ENCODE measurements at regions not wholly inside any gene's neighbourhood (a gene's known extent, or its start where the extent isn't known, plus 50 kb on each side); places are given as distances from the start of the nearest gene placed in this dataset.
A peak's percentile ranks its signal among the peaks of the same experiment; 100 is the strongest.
"Not testable (repeated sequence)": the region's sequence is repeated elsewhere in the genome, so short reads cannot be mapped to it uniquely, and the experiment has no call there.

- intact Hi-C loops (cut with micrococcal nuclease; ENCODE audit: unreplicated experiment); H3K4me2 ChIP-seq (ENCODE audit: control insufficient read depth, insufficient read depth); DNase-seq (ENCODE audit: low read depth, low spot score); H3K79me2 ChIP-seq (ENCODE audit: control insufficient read depth, insufficient read depth, low read length); FAIRE-seq; RAD21 ChIA-PET (ENCODE audit: unreplicated experiment); H4K20me1 ChIP-seq (ENCODE audit: control insufficient read depth, insufficient read depth); H3K4me3 ChIP-seq; H3K9ac ChIP-seq (ENCODE audit: control insufficient read depth, insufficient read depth, low read length); POLR2A ChIA-PET; H2AFZ ChIP-seq (ENCODE audit: control insufficient read depth, low read depth, low read length); CTCF ChIA-PET; H3K4me1 ChIP-seq (ENCODE audit: control insufficient read depth, insufficient read depth, low read length); H3K9me3 ChIP-seq (replicated peaks; ENCODE audit: control insufficient read depth, insufficient read depth, low read length); H3K27ac ChIP-seq (ENCODE audit: control insufficient read depth, insufficient read depth); in situ Hi-C loops (cut with MboI); BruUV-seq (replicated peaks); H3K36me3 ChIP-seq (ENCODE audit: control insufficient read depth in 2 of 2, insufficient read depth in 2 of 2, low read length in 1 of 2); SMC1A ChIA-PET (ENCODE audit: uncharacterized antibody, unreplicated experiment); H3K27me3 ChIP-seq (replicated peaks in 1 of 2; ENCODE audit: control insufficient read depth in 2 of 2, insufficient read depth in 2 of 2, low read length in 1 of 2): not testable (repeated sequence)
- WGBS (ENCODE audit: insufficient coverage, insufficient replicate concordance, low lambda C conversion rate, missing lambda C conversion rate): 37% methylated on average over 5 of the region's 5 CpGs
- ATAC-seq: peak; percentile 83
Measured at GRCh38 chr15:30688684-30689083, 62.8 kb downstream of the ARHGAP11B start.

- POLR2A ChIA-PET; H3K36me3 ChIP-seq (ENCODE audit: control insufficient read depth in 2 of 2, insufficient read depth in 2 of 2, low read length in 1 of 2); H4K20me1 ChIP-seq (ENCODE audit: control insufficient read depth, insufficient read depth); CTCF ChIA-PET; H3K27me3 ChIP-seq (replicated peaks in 1 of 2; ENCODE audit: control insufficient read depth in 2 of 2, insufficient read depth in 2 of 2, low read length in 1 of 2); in situ Hi-C loops (cut with MboI); H3K4me1 ChIP-seq (ENCODE audit: control insufficient read depth, insufficient read depth, low read length); BruUV-seq (replicated peaks); H2AFZ ChIP-seq (ENCODE audit: control insufficient read depth, low read depth, low read length); H3K79me2 ChIP-seq (ENCODE audit: control insufficient read depth, insufficient read depth, low read length); RAD21 ChIA-PET (ENCODE audit: unreplicated experiment); H3K4me2 ChIP-seq (ENCODE audit: control insufficient read depth, insufficient read depth); H3K9ac ChIP-seq (ENCODE audit: control insufficient read depth, insufficient read depth, low read length); H3K4me3 ChIP-seq; H3K27ac ChIP-seq (ENCODE audit: control insufficient read depth, insufficient read depth); FAIRE-seq; intact Hi-C loops (cut with micrococcal nuclease; ENCODE audit: unreplicated experiment); DNase-seq (ENCODE audit: low read depth, low spot score); SMC1A ChIA-PET (ENCODE audit: uncharacterized antibody, unreplicated experiment); H3K9me3 ChIP-seq (replicated peaks; ENCODE audit: control insufficient read depth, insufficient read depth, low read length): not testable (repeated sequence)
- 63% methylated on average over 2 of the region's 2 CpGs for WGBS (ENCODE audit: insufficient coverage, insufficient replicate concordance, low lambda C conversion rate, missing lambda C conversion rate)
- peak; percentile 27; the same call in 1 of the 3 replicates for ATAC-seq
Measured at GRCh38 chr15:30690153-30690552, 64.2 kb downstream of the ARHGAP11B start.

GRCh38 chr15:30695811-30696210, 69.9 kb downstream of the ARHGAP11B start:
- H3K4me3 ChIP-seq; intact Hi-C loops (cut with micrococcal nuclease; ENCODE audit: unreplicated experiment); H3K79me2 ChIP-seq (ENCODE audit: control insufficient read depth, insufficient read depth, low read length); in situ Hi-C loops (cut with MboI); H3K36me3 ChIP-seq (ENCODE audit: control insufficient read depth in 2 of 2, insufficient read depth in 2 of 2, low read length in 1 of 2); H3K9ac ChIP-seq (ENCODE audit: control insufficient read depth, insufficient read depth, low read length); H3K9me3 ChIP-seq (replicated peaks; ENCODE audit: control insufficient read depth, insufficient read depth, low read length); POLR2A ChIA-PET; H3K4me2 ChIP-seq (ENCODE audit: control insufficient read depth, insufficient read depth); FAIRE-seq; ATAC-seq; H3K27me3 ChIP-seq (replicated peaks in 1 of 2; ENCODE audit: control insufficient read depth in 2 of 2, insufficient read depth in 2 of 2, low read length in 1 of 2); CTCF ChIA-PET; H2AFZ ChIP-seq (ENCODE audit: control insufficient read depth, low read depth, low read length); H4K20me1 ChIP-seq (ENCODE audit: control insufficient read depth, insufficient read depth); BruUV-seq (replicated peaks); DNase-seq (ENCODE audit: low read depth, low spot score); RAD21 ChIA-PET (ENCODE audit: unreplicated experiment); H3K4me1 ChIP-seq (ENCODE audit: control insufficient read depth, insufficient read depth, low read length); SMC1A ChIA-PET (ENCODE audit: uncharacterized antibody, unreplicated experiment): not testable (repeated sequence)
- WGBS (ENCODE audit: insufficient coverage, insufficient replicate concordance, low lambda C conversion rate, missing lambda C conversion rate): no CpG with 5 or more reads among the region's 3 CpGs
- peak overlapping the region; percentile 86 for H3K27ac ChIP-seq (ENCODE audit: control insufficient read depth, insufficient read depth)
